ENCODE measurements at regions not wholly inside any gene's neighbourhood (a gene's known extent, or its start where the extent isn't known, plus 50 kb on each side); places are given as distances from the start of the nearest gene placed in this dataset.

DNA sequence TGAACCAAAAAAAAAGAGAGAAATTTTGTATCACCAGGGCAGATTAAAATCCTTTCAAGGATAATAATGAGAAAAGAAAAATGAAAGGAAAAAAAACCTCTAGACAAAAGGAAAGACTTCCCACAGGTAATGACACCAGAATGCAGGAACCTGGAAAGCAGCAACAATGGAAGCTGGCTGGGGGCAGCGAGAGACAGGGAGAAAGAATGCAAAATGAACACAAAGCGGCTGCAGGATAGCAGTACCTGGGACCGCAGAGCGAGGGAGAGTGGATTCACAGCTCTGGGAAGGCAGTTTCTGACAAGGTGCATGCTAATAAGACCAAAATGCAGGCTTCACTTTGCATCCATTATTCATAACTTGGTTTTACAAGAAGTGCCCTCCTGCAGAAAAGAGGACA lies 349.0 kb downstream of the SIPA1L2 start:
- no peak for TF ChIP-seq MXI1 (IDR thresholded peaks at IDR 0.05; ENCODE audit: low read depth, low read length)
- TF ChIP-seq SIN3A (IDR thresholded peaks at IDR 0.05; ENCODE audit: borderline replicate concordance, low read depth, low read length) = no peak
- TF ChIP-seq, protein P1, sequence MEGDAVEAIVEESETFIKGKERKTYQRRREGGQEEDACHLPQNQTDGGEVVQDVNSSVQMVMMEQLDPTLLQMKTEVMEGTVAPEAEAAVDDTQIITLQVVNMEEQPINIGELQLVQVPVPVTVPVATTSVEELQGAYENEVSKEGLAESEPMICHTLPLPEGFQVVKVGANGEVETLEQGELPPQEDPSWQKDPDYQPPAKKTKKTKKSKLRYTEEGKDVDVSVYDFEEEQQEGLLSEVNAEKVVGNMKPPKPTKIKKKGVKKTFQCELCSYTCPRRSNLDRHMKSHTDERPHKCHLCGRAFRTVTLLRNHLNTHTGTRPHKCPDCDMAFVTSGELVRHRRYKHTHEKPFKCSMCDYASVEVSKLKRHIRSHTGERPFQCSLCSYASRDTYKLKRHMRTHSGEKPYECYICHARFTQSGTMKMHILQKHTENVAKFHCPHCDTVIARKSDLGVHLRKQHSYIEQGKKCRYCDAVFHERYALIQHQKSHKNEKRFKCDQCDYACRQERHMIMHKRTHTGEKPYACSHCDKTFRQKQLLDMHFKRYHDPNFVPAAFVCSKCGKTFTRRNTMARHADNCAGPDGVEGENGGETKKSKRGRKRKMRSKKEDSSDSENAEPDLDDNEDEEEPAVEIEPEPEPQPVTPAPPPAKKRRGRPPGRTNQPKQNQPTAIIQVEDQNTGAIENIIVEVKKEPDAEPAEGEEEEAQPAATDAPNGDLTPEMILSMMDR (IDR thresholded peaks at IDR 0.05) = no peak
- TF ChIP-seq TEAD4 (IDR thresholded peaks at IDR 0.05; ENCODE audit: borderline replicate concordance, insufficient read depth) = no peak
- no peak for TF ChIP-seq RFX5 (IDR thresholded peaks at IDR 0.05; ENCODE audit: low read length)
- no peak for TF ChIP-seq FOXJ3 (CRISPR knock-in tag; IDR thresholded peaks at IDR 0.05)
- TF ChIP-seq GABPA (IDR thresholded peaks at IDR 0.05; ENCODE audit: low read depth) = no peak

Data from SK-N-SH (cell line).